ENCODE measurements at regions not wholly inside any gene's neighbourhood (a gene's known extent, or its start where the extent isn't known, plus 50 kb on each side); places are given as distances from the start of the nearest gene placed in this dataset.

- no peak for TF ChIP-seq POLR2A (IDR thresholded peaks at IDR 0.05)
- TF ChIP-seq POLR2AphosphoS5 (IDR thresholded peaks at IDR 0.05), result no peak
- 78 to 91% (median 83%) methylated on average over 6 of the region's 6 CpGs for WGBS, 5 donors
- intact Hi-C loops (cut with DNase I; ENCODE audit: low total_unique reads), result no loop called here
- no peaks in the 10 kb centered on the region for H3K27me3 ChIP-seq (replicated peaks in 1 of 7)
- H3K4me1 ChIP-seq, result no peaks in the 10 kb centered on the region
- DNase-seq, result no peak
- no peak overlapping the region for H3K27ac ChIP-seq
- no peak overlapping the region for H3K4me3 ChIP-seq
- H3K36me3 ChIP-seq, result no peaks in the 10 kb centered on the region
- H3K9me3 ChIP-seq, result peaks cover 0 to 3% (median 0%) of the 10 kb centered on the region in 8 donors
Observed at GRCh38 chr10:53700278-53700677, 927.7 kb upstream of the MBL2 start.

GRCh38 chr10:53699684-53700083 is 927.1 kb upstream of the MBL2 start:
- H3K27ac ChIP-seq, result no peak overlapping the region
- 83 to 96% (median 90%) methylated on average over 3 of the region's 3 CpGs for WGBS, 5 donors
- H3K36me3 ChIP-seq, result no peaks in the 10 kb centered on the region
- no peaks in the 10 kb centered on the region for H3K27me3 ChIP-seq (replicated peaks in 1 of 7)
- TF ChIP-seq POLR2A (IDR thresholded peaks at IDR 0.05) (no peak), CTCF (IDR thresholded peaks at IDR 0.05 in 8 of 11, conservative IDR thresholded peaks at IDR 0.05 in 3 of 11) (no peak), POLR2AphosphoS5 (IDR thresholded peaks at IDR 0.05) (no peak)
- H3K4me3 ChIP-seq, result no peak overlapping the region
- peaks cover 0 to 3% (median 0%) of the 10 kb centered on the region in 8 donors for H3K9me3 ChIP-seq
- intact Hi-C loops (cut with DNase I; ENCODE audit: low total_unique reads), result no loop called here
- DNase-seq, result no peak
- no peaks in the 10 kb centered on the region for H3K4me1 ChIP-seq

GRCh38 chr10:53699231-53699630 is 926.6 kb upstream of the MBL2 start:
- Histone ChIP-seq H3K36me3 (no peaks in the 10 kb centered on the region), H3K27ac (no peak overlapping the region), H3K27me3 (replicated peaks in 1 of 7) (no peaks in the 10 kb centered on the region), H3K9me3 (peaks cover 0 to 7% (median 0%) of the 10 kb centered on the region in 8 donors), H3K4me3 (no peak overlapping the region), H3K4me1 (no peaks in the 10 kb centered on the region)
- intact Hi-C loops (cut with DNase I; ENCODE audit: low total_unique reads), result no loop called here
- 81 to 91% (median 86%) methylated on average over 5 of the region's 5 CpGs for WGBS, 5 donors
- no peak for DNase-seq
- TF ChIP-seq CTCF (IDR thresholded peaks at IDR 0.05 in 8 of 11, conservative IDR thresholded peaks at IDR 0.05 in 3 of 11) (no peak), POLR2AphosphoS5 (IDR thresholded peaks at IDR 0.05) (no peak), POLR2A (IDR thresholded peaks at IDR 0.05) (no peak)

GRCh38 chr10:53697038-53697437 is 924.5 kb upstream of the MBL2 start:
- no peaks in the 10 kb centered on the region for H3K4me1 ChIP-seq
- H3K9me3 ChIP-seq, result peaks cover 0 to 5% (median 0%) of the 10 kb centered on the region in 8 donors
- H3K4me3 ChIP-seq, result no peak overlapping the region
- no peaks in the 10 kb centered on the region for H3K27me3 ChIP-seq (replicated peaks in 1 of 7)
- H3K36me3 ChIP-seq, result no peaks in the 10 kb centered on the region
- H3K27ac ChIP-seq, result no peak overlapping the region
- intact Hi-C loops (cut with DNase I; ENCODE audit: low total_unique reads), result no loop called here
- 47 to 63% (median 51%) methylated on average over 2 of the region's 2 CpGs for WGBS, 5 donors
- DNase-seq, result no peak
- TF ChIP-seq POLR2A (IDR thresholded peaks at IDR 0.05) (no peak), CTCF (IDR thresholded peaks at IDR 0.05 in 8 of 11, conservative IDR thresholded peaks at IDR 0.05 in 3 of 11) (no peak), POLR2AphosphoS5 (IDR thresholded peaks at IDR 0.05) (no peak)
